H1 (cell line): ENCODE measurements at regions not wholly inside any gene's neighbourhood (a gene's known extent, or its start where the extent isn't known, plus 50 kb on each side); places are given as distances from the start of the nearest gene placed in this dataset.

ENCODE experiments used
- CTCF ChIA-PET: fragments of 300-600 bp; sonication (Branson Sonifier 250); formaldehyde crosslinking; loops from one replicate; lab custom pipeline; 2021; ENCODE audit not compliant: partially characterized antibody; lab: Charles Lee
- POLR2A ChIA-PET: fragments of 300-600 bp; sonication (Branson Sonifier 250); formaldehyde crosslinking; loops from one replicate; lab custom pipeline; 2021; ENCODE audit warnings: inconsistent platforms; ENCODE audit not compliant: partially characterized antibody; lab: Charles Lee
- DNase-seq, 2 experiments: peaks; one replicate each; pipeline versions ENCODE4 v3.0.0 to v3.0.0-alpha.2; 2010 to 2022; ENCODE audit warnings: low spot score in 2 of 2, low read depth in 1 of 2, mixed read lengths in 1 of 2
- FAIRE-seq: peaks from 2 replicates; lab custom pipeline; 2011; peaks lifted over from hg19 to GRCh38; lab: Jason Lieb, UNC
- H2AFZ ChIP-seq: 2 replicates; pipeline ENCODE4 v1.8.1; 2012; ENCODE audit warnings: low read length, inconsistent platforms
- H2AK5ac ChIP-seq: 2 replicates; pipeline ENCODE4 v1.6.1; 2013; ENCODE audit warnings: low read depth, low read length
- H2BK120ac ChIP-seq: replicated peaks from 2 replicates; pipeline ENCODE3; 2013; ENCODE audit warnings: low read depth, low read length, inconsistent platforms
- H2BK12ac ChIP-seq: 2 replicates; pipeline ENCODE4 v1.6.1; 2013; ENCODE audit warnings: low read depth, low read length
- H2BK15ac ChIP-seq: 2 replicates; pipeline ENCODE4 v1.6.1; 2013; ENCODE audit warnings: low read length
- H2BK20ac ChIP-seq: 2 replicates; pipeline ENCODE4 v1.6.1; 2013; ENCODE audit warnings: low read length
- H2BK5ac ChIP-seq: 2 replicates; pipeline ENCODE4 v1.6.1; 2013; ENCODE audit warnings: low read depth, low read length
- H3K14ac ChIP-seq: 2 replicates; pipeline ENCODE4 v1.6.1; 2013; ENCODE audit warnings: inconsistent platforms; ENCODE audit not compliant: insufficient read length
- H3K18ac ChIP-seq: 2 replicates; pipeline ENCODE4 v1.6.1; 2013; ENCODE audit warnings: low read length; ENCODE audit errors: extremely low read depth
- H3K23ac ChIP-seq: 2 replicates; pipeline ENCODE4 v1.6.1; 2013; ENCODE audit warnings: inconsistent platforms; ENCODE audit not compliant: insufficient read length
- H3K23me2 ChIP-seq: 2 replicates; pipeline ENCODE4 v1.6.1; 2013; ENCODE audit warnings: low read depth, low read length
- H3K27ac ChIP-seq: 2 replicates; pipeline ENCODE4 v1.6.1; 2011; ENCODE audit warnings: low read depth, low read length, inconsistent platforms
- H3K27me3 ChIP-seq, 4 experiments: replicated peaks in 1 of 4; 1 replicate in 1 of 4; 2 replicates in 3 of 4; pipeline versions ENCODE4 v1.6.1 to v1.8.1; 2011 to 2013; ENCODE audit warnings: low read length in 3 of 4, mild to moderate bottlenecking in 3 of 4, inconsistent platforms in 2 of 4, mixed read lengths in 2 of 4, moderate library complexity in 1 of 4; ENCODE audit not compliant: control insufficient read depth in 3 of 4, insufficient read depth in 3 of 4; ENCODE audit errors: extremely low read depth in 1 of 4
- H3K36me3 ChIP-seq, 4 experiments: 2 replicates each; pipeline versions ENCODE4 v1.6.1 to v1.8.1; 2011 to 2013; ENCODE audit warnings: mild to moderate bottlenecking in 4 of 4, low read length in 3 of 4, moderate library complexity in 2 of 4, control low read depth in 1 of 4, inconsistent platforms in 1 of 4; ENCODE audit not compliant: insufficient read depth in 4 of 4, control insufficient read depth in 2 of 4
- H3K4ac ChIP-seq: replicated peaks from 2 replicates; pipeline ENCODE3; 2013; ENCODE audit warnings: low read length, low read depth, mixed read lengths, inconsistent platforms; ENCODE audit not compliant: insufficient read length
- H3K4me1 ChIP-seq, 4 experiments: replicated peaks in 1 of 4; 1 replicate in 1 of 4; 2 replicates in 3 of 4; pipeline versions ENCODE4 v1.6.1 to v1.8.1; 2011 to 2013; ENCODE audit warnings: low read length in 3 of 4, inconsistent platforms in 2 of 4, mixed read lengths in 1 of 4; ENCODE audit not compliant: insufficient read depth in 4 of 4, control insufficient read depth in 3 of 4
- H3K4me2 ChIP-seq, 2 experiments: 2 replicates each; pipeline versions ENCODE4 v1.6.1 to v1.8.1; 2011 to 2013; ENCODE audit warnings: low read depth in 2 of 2, low read length in 2 of 2, control low read depth in 1 of 2, inconsistent platforms in 1 of 2, mild to moderate bottlenecking in 1 of 2; ENCODE audit not compliant: insufficient read depth in 1 of 2
- H3K4me3 ChIP-seq, 4 experiments: fragments of 200-600, 300-600 bp in 1 of 4; sonication (generic), shearing (Covaris generic), sonication (Bioruptor Twin) in 1 of 4; 2 replicates each; pipeline versions ENCODE4 v1.5.1 to v1.8.1; 2011 to 2016; ENCODE audit warnings: low read length in 4 of 4, low read depth in 3 of 4, control low read depth in 2 of 4, inconsistent platforms in 2 of 4, mild to moderate bottlenecking in 2 of 4, mixed read lengths in 1 of 4, moderate library complexity in 1 of 4; ENCODE audit not compliant: insufficient read depth in 2 of 4; ENCODE audit errors: extremely low read depth in 1 of 4
- H3K56ac ChIP-seq: replicated peaks from 2 replicates; pipeline ENCODE3; 2013; ENCODE audit warnings: low read depth, mild to moderate bottlenecking, mixed read lengths, low read length, inconsistent platforms; ENCODE audit not compliant: insufficient read length
- H3K79me1 ChIP-seq: 2 replicates; pipeline ENCODE4 v1.6.1; 2013; ENCODE audit warnings: low read depth, low read length, control low read depth
- H3K79me2 ChIP-seq, 2 experiments: 2 replicates each; pipeline versions ENCODE4 v1.6.1 to v1.8.1; 2012 to 2013; ENCODE audit warnings: low read length in 2 of 2, mild to moderate bottlenecking in 2 of 2, inconsistent platforms in 1 of 2; ENCODE audit not compliant: insufficient read depth in 2 of 2, control insufficient read depth in 1 of 2
- H3K9ac ChIP-seq, 4 experiments: replicated peaks in 1 of 4; 1 replicate in 1 of 4; 2 replicates in 3 of 4; pipeline versions ENCODE4 v1.6.1 to v1.8.1; 2011 to 2013; ENCODE audit warnings: low read depth in 3 of 4, low read length in 3 of 4, control low read depth in 2 of 4, mild to moderate bottlenecking in 2 of 4, moderate library complexity in 2 of 4, inconsistent platforms in 1 of 4; ENCODE audit errors: extremely low read depth in 1 of 4
- H3K9me3 ChIP-seq, 2 experiments: 2 replicates each; pipeline versions ENCODE4 v1.6.1 to v1.8.1; 2012 to 2013; ENCODE audit warnings: mild to moderate bottlenecking in 2 of 2, moderate library complexity in 2 of 2, control low read depth in 1 of 2, inconsistent platforms in 1 of 2, low read depth in 1 of 2, low read length in 1 of 2, mixed read lengths in 1 of 2; ENCODE audit not compliant: insufficient read depth in 2 of 2
- H4K20me1 ChIP-seq, 2 experiments: replicated peaks in 1 of 2; 2 replicates each; pipeline versions ENCODE3 to v1.8.1; 2011 to 2013; ENCODE audit warnings: inconsistent platforms in 2 of 2, low read length in 2 of 2, mild to moderate bottlenecking in 1 of 2; ENCODE audit not compliant: insufficient read depth in 2 of 2, control insufficient read depth in 1 of 2
- H4K5ac ChIP-seq: 2 replicates; pipeline ENCODE4 v1.6.1; 2013; ENCODE audit warnings: low read length, low read depth, mixed read lengths, inconsistent platforms; ENCODE audit not compliant: insufficient read length
- H4K8ac ChIP-seq: 2 replicates; pipeline ENCODE4 v1.8.0; 2013; ENCODE audit warnings: mild to moderate bottlenecking, moderate library complexity, low read length, inconsistent platforms; ENCODE audit not compliant: insufficient read depth; ENCODE audit errors: extremely low read depth
- H4K91ac ChIP-seq: replicated peaks from 2 replicates; pipeline ENCODE3; 2013; ENCODE audit warnings: low read length, mixed read lengths, inconsistent platforms; ENCODE audit not compliant: insufficient read length
- CBX5 ChIP-seq: fragments of 300-800, 300-1000 bp; sonication (generic); IDR thresholded peaks from 2 replicates; pipeline ENCODE4 v1.7.1; 2016; ENCODE audit warnings: antibody characterized with exemption, low read length, low read depth
- CHD1 ChIP-seq: IDR thresholded peaks from 2 replicates; pipeline ENCODE4 v1.6.1; 2012; ENCODE audit warnings: low read depth, low read length, improper control_type of control experiment
- CTBP2 ChIP-seq: IDR thresholded peaks from 2 replicates; pipeline ENCODE4 v1.7.0; 2011; ENCODE audit warnings: borderline replicate concordance, mild to moderate bottlenecking, moderate library complexity, mixed read lengths, low read length; ENCODE audit not compliant: insufficient read depth, insufficient read length
- FOSL1 ChIP-seq: IDR thresholded peaks from 2 replicates; pipeline ENCODE4 v1.6.1; 2011; ENCODE audit warnings: mild to moderate bottlenecking, low read depth, low read length, moderate library complexity; ENCODE audit not compliant: insufficient read depth
- GABPA ChIP-seq: IDR thresholded peaks from 2 replicates; pipeline ENCODE4 v1.6.1; 2011; ENCODE audit warnings: mild to moderate bottlenecking, low read length, moderate library complexity, borderline replicate concordance; ENCODE audit not compliant: insufficient read depth
- GTF2F1 ChIP-seq: IDR thresholded peaks from 2 replicates; pipeline ENCODE4 v1.6.1; 2012; ENCODE audit warnings: low read depth, low read length, improper control_type of control experiment, borderline replicate concordance
- MAX ChIP-seq: IDR thresholded peaks from 2 replicates; pipeline ENCODE4 v1.6.1; 2012; ENCODE audit warnings: inconsistent platforms
- NANOG ChIP-seq: IDR thresholded peaks from 2 replicates; pipeline ENCODE4 v1.6.1; 2011; ENCODE audit warnings: low read length, low read depth, mild to moderate bottlenecking, inconsistent platforms; ENCODE audit not compliant: insufficient read depth, poor library complexity, severe bottlenecking
- NRF1 ChIP-seq: IDR thresholded peaks from 2 replicates; pipeline ENCODE4 v1.6.1; 2011; ENCODE audit warnings: mild to moderate bottlenecking, low read depth, low read length, improper control_type of control experiment
- RBBP5 ChIP-seq: IDR thresholded peaks from 2 replicates; pipeline ENCODE4 v1.7.1; 2012; ENCODE audit warnings: low read depth, mild to moderate bottlenecking, inconsistent platforms, low read length, moderate library complexity, borderline replicate concordance
- SIX5 ChIP-seq: IDR thresholded peaks from 2 replicates; pipeline ENCODE4 v1.6.1; 2011; ENCODE audit warnings: mild to moderate bottlenecking, low read depth, low read length
- SP1 ChIP-seq: IDR thresholded peaks from 2 replicates; pipeline ENCODE4 v1.6.1; 2011; ENCODE audit warnings: low read depth, low read length
- SRF ChIP-seq: IDR thresholded peaks from 2 replicates; pipeline ENCODE4 v1.6.1; 2011; ENCODE audit warnings: mild to moderate bottlenecking, low read depth, low read length, moderate library complexity
- SUZ12 ChIP-seq: fragments of 200-600 bp; sonication (generic); IDR thresholded peaks from 2 replicates; pipeline ENCODE4 v1.6.1; 2012; ENCODE audit warnings: mild to moderate bottlenecking, inconsistent platforms, low read length, moderate library complexity, mixed read lengths
- TAF1 ChIP-seq: IDR thresholded peaks from 2 replicates; pipeline ENCODE4 v1.6.1; 2011; ENCODE audit warnings: mild to moderate bottlenecking, low read depth, low read length
- WGBS, 2 experiments: shearing (Covaris generic) in 1 of 2; methylation state at CpG; one replicate each; pipeline versions ENCODE4 v1.1.6 to v1.1.7; 2013 to 2015; ENCODE audit warnings: low lambda C conversion rate in 2 of 2, mixed read lengths in 2 of 2, inconsistent platforms in 1 of 2, low coverage in 1 of 2, missing lambda C conversion rate in 1 of 2; ENCODE audit not compliant: insufficient replicate concordance in 2 of 2, insufficient coverage in 1 of 2, insufficient read length in 1 of 2; ENCODE audit errors: extremely low coverage in 1 of 2, missing lambda C conversion rate in 1 of 2; 5-methylcytosine and 5-hydroxymethylcytosine counted together

- Histone ChIP-seq H2BK120ac (no peak overlapping the region), H4K91ac (no peak overlapping the region), H3K79me1 (no peaks in the 10 kb centered on the region), H3K27ac (no peak overlapping the region), H3K4me1 (no peaks in the 10 kb centered on the region; a peak in 1 of 7 replicates), H3K36me3 (no peaks in the 10 kb centered on the region), H3K56ac (no peak overlapping the region), H3K9me3 (peaks cover 0 to 2% of the 10 kb centered on the region in 2 experiments; a peak in 1 of 4 replicates), H3K4ac (no peak overlapping the region), H2BK12ac (no peak overlapping the region), H3K4me2 (no peak overlapping the region), H3K23me2 (no peaks in the 10 kb centered on the region), H2BK5ac (no peak overlapping the region), H4K8ac (no peak overlapping the region), H2AFZ (no peak overlapping the region), H3K79me2 (no peaks in the 10 kb centered on the region), H2BK15ac (no peak overlapping the region), H3K23ac (no peak overlapping the region), H4K5ac (no peak overlapping the region), H2AK5ac (no peak overlapping the region), H3K14ac (no peak overlapping the region), H3K4me3 (no peak overlapping the region), H3K18ac (no peak overlapping the region), H2BK20ac (no peak overlapping the region), H3K27me3 (no peaks in the 10 kb centered on the region), H3K9ac (no peak overlapping the region; a peak in 2 of 7 replicates), H4K20me1 (no peaks in the 10 kb centered on the region)
- CTCF ChIA-PET: no interaction called here
- FAIRE-seq: no peak
- TF ChIP-seq CBX5 (no peak), CHD1 (no peak), TAF1 (no peak), NANOG (no peak), SP1 (no peak), GTF2F1 (no peak), SIX5 (no peak), SUZ12 (no peak), NRF1 (no peak), RBBP5 (no peak), CTBP2 (no peak), FOSL1 (no peak), MAX (no peak), SRF (no peak), GABPA (no peak)
- no peak for DNase-seq
- POLR2A ChIA-PET: no interaction called here
- WGBS, 2 experiments: 88% methylated on average over 20 of the region's 21 CpGs; no CpG with 5 or more reads in 1 of the 2 experiments
Measured at GRCh38 chr2:239581352-239581901, 180.6 kb upstream of the HDAC4 start.
